Choroid plexus epithelial cell (primary cell): ENCODE measurements at regions not wholly inside any gene's neighbourhood (a gene's known extent, or its start where the extent isn't known, plus 50 kb on each side); places are given as distances from the start of the nearest gene placed in this dataset.
A peak's percentile ranks its signal among the peaks of the same experiment; 100 is the strongest.

ENCODE experiments used
- DNase-seq: peaks from one replicate; pipeline ENCODE4 v3.0.0-alpha.2; 2010; ENCODE audit warnings: low read depth
- H3K4me3 ChIP-seq: 2 replicates; pipeline ENCODE4 v1.5.1; 2011; ENCODE audit warnings: low read depth, mild to moderate bottlenecking, control low read depth, low read length, moderate library complexity
- TF ChIP-seq, protein P1 (sequence below): conservative IDR thresholded peaks from 2 replicates; pipeline ENCODE4 v1.5.1; 2011; ENCODE audit warnings: low read depth, mild to moderate bottlenecking, control low read depth, inconsistent platforms, low read length, moderate library complexity

DNA sequence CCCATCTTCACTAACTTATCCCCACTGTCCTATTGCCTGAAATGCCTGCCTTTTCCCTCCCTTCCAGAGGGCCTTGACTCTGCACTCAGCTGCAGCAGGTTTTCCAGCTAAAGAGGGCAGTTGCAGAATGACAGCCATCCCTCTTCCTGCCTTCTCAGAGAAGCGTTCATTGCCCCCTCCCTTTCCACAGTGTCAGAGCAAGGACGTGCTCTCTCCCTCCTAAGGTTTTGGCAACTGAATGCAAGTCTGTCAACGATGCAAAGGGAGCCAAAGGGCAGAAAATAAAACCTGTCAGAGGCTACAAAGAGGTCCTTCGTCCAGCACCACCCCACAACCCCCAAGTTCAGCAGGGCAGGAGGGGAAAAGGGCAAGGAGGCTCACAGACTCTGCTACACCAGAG, 230.1 kb upstream of the THBS1 start:
- DNase-seq = no peak
- H3K4me3 ChIP-seq = no peak overlapping the region
- TF ChIP-seq, protein P1, sequence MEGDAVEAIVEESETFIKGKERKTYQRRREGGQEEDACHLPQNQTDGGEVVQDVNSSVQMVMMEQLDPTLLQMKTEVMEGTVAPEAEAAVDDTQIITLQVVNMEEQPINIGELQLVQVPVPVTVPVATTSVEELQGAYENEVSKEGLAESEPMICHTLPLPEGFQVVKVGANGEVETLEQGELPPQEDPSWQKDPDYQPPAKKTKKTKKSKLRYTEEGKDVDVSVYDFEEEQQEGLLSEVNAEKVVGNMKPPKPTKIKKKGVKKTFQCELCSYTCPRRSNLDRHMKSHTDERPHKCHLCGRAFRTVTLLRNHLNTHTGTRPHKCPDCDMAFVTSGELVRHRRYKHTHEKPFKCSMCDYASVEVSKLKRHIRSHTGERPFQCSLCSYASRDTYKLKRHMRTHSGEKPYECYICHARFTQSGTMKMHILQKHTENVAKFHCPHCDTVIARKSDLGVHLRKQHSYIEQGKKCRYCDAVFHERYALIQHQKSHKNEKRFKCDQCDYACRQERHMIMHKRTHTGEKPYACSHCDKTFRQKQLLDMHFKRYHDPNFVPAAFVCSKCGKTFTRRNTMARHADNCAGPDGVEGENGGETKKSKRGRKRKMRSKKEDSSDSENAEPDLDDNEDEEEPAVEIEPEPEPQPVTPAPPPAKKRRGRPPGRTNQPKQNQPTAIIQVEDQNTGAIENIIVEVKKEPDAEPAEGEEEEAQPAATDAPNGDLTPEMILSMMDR = no peak

DNA sequence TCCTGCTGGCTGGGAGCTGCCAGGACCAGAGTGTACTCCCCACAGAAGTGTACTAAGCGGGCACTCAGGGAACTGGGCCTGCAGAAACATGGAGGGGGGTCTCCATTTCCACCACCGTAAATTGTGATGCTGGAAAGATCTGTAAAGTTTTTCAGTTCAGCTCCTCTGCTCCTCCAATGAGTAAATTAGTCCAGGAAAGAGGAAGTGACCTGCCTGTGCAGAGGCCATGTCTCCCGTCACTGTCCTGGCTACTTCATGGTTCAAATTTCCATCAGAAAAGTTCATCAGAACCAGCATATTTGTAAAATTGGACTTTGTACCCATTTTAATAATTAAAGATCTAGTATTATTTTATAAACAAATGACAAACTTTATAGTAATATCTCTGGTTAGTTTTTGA, 226.7 kb upstream of the THBS1 start:
- H3K4me3 ChIP-seq = no peak overlapping the region
- DNase-seq = no peak
- TF ChIP-seq, protein P1 = no peak

GRCh38 chr15:39357480-39358268, 223.2 kb upstream of the THBS1 start:
- H3K4me3 ChIP-seq = no peak overlapping the region
- no peak for DNase-seq
- TF ChIP-seq, protein P1 = no peak

DNA sequence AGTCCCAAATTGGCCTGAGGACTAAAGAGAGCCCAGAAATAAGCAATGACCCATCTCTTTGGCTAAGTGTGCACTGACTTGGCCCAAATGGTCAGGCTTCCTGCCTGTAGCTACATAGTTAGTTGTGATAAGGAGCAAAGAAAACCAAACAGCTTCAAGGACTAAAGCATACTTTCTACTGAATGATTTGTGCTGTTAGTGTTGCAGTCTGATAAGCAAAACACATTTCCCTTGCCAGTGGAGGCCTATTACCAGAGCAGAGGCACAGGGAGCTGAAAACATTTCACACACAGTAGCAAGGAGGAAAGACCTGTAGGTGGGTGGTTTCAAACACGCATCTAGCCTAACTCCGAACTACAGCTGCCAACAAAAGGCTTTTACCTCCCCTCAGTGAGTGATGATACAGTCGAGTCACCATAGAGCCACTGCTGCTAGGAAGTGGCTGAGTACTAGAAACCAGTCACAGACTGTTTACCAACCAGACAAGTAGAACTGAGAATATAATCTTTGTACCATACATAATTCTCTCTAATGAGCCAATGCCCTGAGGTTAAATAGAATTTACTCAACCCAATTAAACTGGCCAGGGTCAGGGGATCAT, 222.3 kb upstream of the THBS1 start:
- DNase-seq = peak; percentile 59
- TF ChIP-seq, protein P1 = no peak
- no peak overlapping the region for H3K4me3 ChIP-seq

GRCh38 chr15:39359771-39360170, 221.1 kb upstream of the THBS1 start:
- DNase-seq = no peak
- no peak overlapping the region for H3K4me3 ChIP-seq
- TF ChIP-seq, protein P1 = no peak

DNA sequence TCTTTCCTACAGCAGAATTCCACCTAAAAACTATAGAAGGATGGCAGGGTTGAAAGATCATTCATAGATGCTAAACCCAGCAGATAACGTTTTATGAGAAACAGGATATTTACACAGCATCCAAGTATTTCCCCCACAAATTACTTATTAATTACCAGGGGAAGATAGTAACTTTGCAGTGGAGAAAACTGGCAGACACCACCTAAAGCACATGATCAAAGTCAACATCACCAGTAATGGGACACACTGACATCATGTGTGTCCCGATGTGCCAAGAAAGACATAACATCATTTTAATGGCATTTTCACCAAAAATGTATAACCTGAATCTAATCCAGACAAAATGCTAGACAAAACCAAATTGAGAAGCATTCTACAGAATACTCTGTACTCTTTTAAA, 220.4 kb upstream of the THBS1 start:
- DNase-seq = no peak
- TF ChIP-seq, protein P1 = no peak
- H3K4me3 ChIP-seq = no peak overlapping the region

GRCh38 chr15:39361497-39361896, 219.4 kb upstream of the THBS1 start:
- TF ChIP-seq, protein P1 = no peak
- no peak overlapping the region for H3K4me3 ChIP-seq
- DNase-seq = no peak
